Kidney (tissue), 13 donors: ENCODE measurements at regions not wholly inside any gene's neighbourhood (a gene's known extent, or its start where the extent isn't known, plus 50 kb on each side); places are given as distances from the start of the nearest gene placed in this dataset.

Experiments used
- DNase-seq, 5 donors: peaks; one replicate each; pipeline ENCODE4 v3.0.0-alpha.2; 2013 to 2020
- FAIRE-seq: peaks from 2 replicates; lab custom pipeline; 2012; peaks lifted over from hg19 to GRCh38; lab: Jason Lieb, UNC
- H3K27ac ChIP-seq, 2 donors: one replicate each; pipeline ENCODE4 v1.7.0; 2013; ENCODE audit warnings: low read depth in 2 of 2, low read length in 2 of 2, inconsistent platforms in 1 of 2
- H3K27me3 ChIP-seq: one replicate; pipeline ENCODE4 v1.7.1; 2013; ENCODE audit warnings: low read length, inconsistent platforms; ENCODE audit not compliant: control insufficient read depth, insufficient read depth
- H3K36me3 ChIP-seq, 3 donors: one replicate each; pipeline versions ENCODE4 v1.7.0 to v1.7.1; 2013; ENCODE audit warnings: low read length in 3 of 3, control low read depth in 1 of 3, inconsistent platforms in 1 of 3; ENCODE audit not compliant: insufficient read depth in 3 of 3, control insufficient read depth in 2 of 3
- H3K4me1 ChIP-seq, 3 donors: one replicate each; pipeline versions ENCODE4 v1.7.0 to v1.7.1; 2013; ENCODE audit warnings: low read length in 3 of 3, inconsistent platforms in 1 of 3, low read depth in 1 of 3; ENCODE audit not compliant: control insufficient read depth in 2 of 3, insufficient read depth in 2 of 3
- H3K4me3 ChIP-seq, 3 donors: one replicate each; pipeline versions ENCODE4 v1.7.0 to v1.8.1; 2013; ENCODE audit warnings: low read length in 3 of 3, control low read depth in 1 of 3, inconsistent platforms in 1 of 3
- H3K9ac ChIP-seq, 3 donors: one replicate each; pipeline versions ENCODE4 v1.7.0 to v1.7.1; 2013; ENCODE audit warnings: low read length in 3 of 3, control low read depth in 1 of 3, inconsistent platforms in 1 of 3
- H3K9me3 ChIP-seq, 3 donors: one replicate each; pipeline versions ENCODE4 v1.7.0 to v1.7.1; 2013; ENCODE audit warnings: low read length in 3 of 3, control low read depth in 1 of 3, inconsistent platforms in 1 of 3; ENCODE audit not compliant: control insufficient read depth in 2 of 3, insufficient read depth in 1 of 3
- CTCF ChIP-seq: IDR thresholded peaks from 3 replicates; pipeline ENCODE4 v1.5.1; 2012; ENCODE audit warnings: mild to moderate bottlenecking, moderate library complexity, borderline replicate concordance; ENCODE audit not compliant: insufficient read depth; ENCODE audit errors: extremely low read depth
- intact Hi-C: fragments of 100-400 bp; cut with DNase I; formaldehyde crosslinking; loops from one replicate; pipeline ENCODE4 v1.11.1; 2022
- donor health status: control.
- donor health status: control.
- donor health status: control.
- donor health status: control.
- donor health status: control.
- donor health status: DM: yes; HTN: yes; CAD: no.
- donor health status: Normal renal cell carcinoma (clear cell type).

- DNase-seq (no peak), FAIRE-seq (no peak)
- intact Hi-C loops, result no loop called here
Observed at GRCh38 chr2:15771124-15771523, 169.2 kb upstream of the MYCN start.

DNA sequence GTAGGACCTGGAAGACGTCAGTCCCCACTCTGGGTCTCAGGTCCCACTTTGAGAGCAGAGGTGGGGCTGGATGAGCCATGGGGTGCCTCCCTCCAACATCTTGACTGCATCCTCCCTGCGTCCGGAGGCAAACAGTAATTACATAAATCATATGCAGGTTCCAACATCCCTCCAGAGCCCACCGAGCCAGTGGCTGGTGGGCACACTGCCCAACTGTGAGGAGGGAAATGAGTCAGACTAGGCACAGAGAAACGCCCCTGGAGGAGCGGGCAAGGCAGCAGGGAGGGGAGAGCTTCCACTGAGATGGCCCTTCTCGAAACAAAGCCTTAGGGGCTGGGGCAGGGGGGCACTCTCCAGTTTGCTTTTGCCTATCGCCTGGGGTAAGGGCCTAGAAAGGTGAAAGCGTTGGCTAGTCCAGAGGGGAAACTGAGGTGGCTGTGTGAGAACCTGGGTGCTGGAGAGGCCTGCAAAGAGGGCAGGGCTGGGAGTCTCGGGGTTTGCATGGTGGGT lies 168.2 kb upstream of the MYCN start:
- FAIRE-seq (no peak), DNase-seq (no peak)
- Histone ChIP-seq H3K9ac (no peak overlapping the region), H3K9me3 (no peaks in the 10 kb centered on the region), H3K27ac (no peak overlapping the region), H3K27me3 (no peaks in the 10 kb centered on the region), H3K36me3 (no peaks in the 10 kb centered on the region), H3K4me3 (no peak overlapping the region), H3K4me1 (no peaks in the 10 kb centered on the region)
- intact Hi-C loops, result no loop called here
- no peak for TF ChIP-seq CTCF

More at GRCh38 chr2:15771124-15771523, 169.2 kb upstream of the MYCN start:
- no peak for TF ChIP-seq CTCF
- Histone ChIP-seq H3K36me3 (no peaks in the 10 kb centered on the region), H3K27ac (no peak overlapping the region), H3K4me3 (no peak overlapping the region), H3K4me1 (no peaks in the 10 kb centered on the region), H3K9ac (no peak overlapping the region), H3K9me3 (no peaks in the 10 kb centered on the region), H3K27me3 (no peaks in the 10 kb centered on the region)

DNA sequence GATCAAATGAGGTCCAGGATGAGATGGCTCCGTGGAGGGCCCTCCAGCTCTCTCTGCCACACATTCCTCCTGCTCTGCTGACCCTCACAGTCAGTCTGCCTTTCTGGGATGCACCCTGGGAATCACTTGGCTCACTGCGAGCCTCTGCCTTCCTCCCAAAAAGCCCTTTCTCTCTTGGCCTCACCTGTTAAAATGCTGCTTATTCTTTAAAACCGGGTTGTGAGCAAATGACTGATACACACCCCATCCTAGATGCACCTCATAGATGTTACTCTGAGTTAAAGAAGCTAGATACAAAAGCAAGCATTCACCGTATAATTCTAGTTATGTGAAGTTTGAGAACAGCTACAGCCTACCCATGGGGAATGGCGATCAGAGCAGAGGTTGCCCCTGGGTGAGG lies 167.7 kb upstream of the MYCN start:
- DNase-seq (no peak), FAIRE-seq (no peak)
- Histone ChIP-seq H3K27me3 (no peaks in the 10 kb centered on the region), H3K36me3 (no peaks in the 10 kb centered on the region), H3K4me1 (no peaks in the 10 kb centered on the region), H3K27ac (no peak overlapping the region), H3K9me3 (no peaks in the 10 kb centered on the region), H3K4me3 (no peak overlapping the region), H3K9ac (no peak overlapping the region)
- no peak for TF ChIP-seq CTCF
- intact Hi-C loops, result no loop called here

GRCh38 chr2:15773204-15773603 lies 167.1 kb upstream of the MYCN start:
- Histone ChIP-seq H3K9me3 (no peaks in the 10 kb centered on the region), H3K27me3 (no peaks in the 10 kb centered on the region), H3K27ac (no peak overlapping the region), H3K4me1 (no peaks in the 10 kb centered on the region), H3K36me3 (no peaks in the 10 kb centered on the region), H3K9ac (no peak overlapping the region), H3K4me3 (no peak overlapping the region)
- no peak for DNase-seq
- intact Hi-C loops, result no loop called here
- TF ChIP-seq CTCF, result no peak
- no peak for FAIRE-seq
